ENCODE measurements at regions not wholly inside any gene's neighbourhood (a gene's known extent, or its start where the extent isn't known, plus 50 kb on each side); places are given as distances from the start of the nearest gene placed in this dataset.

DNA sequence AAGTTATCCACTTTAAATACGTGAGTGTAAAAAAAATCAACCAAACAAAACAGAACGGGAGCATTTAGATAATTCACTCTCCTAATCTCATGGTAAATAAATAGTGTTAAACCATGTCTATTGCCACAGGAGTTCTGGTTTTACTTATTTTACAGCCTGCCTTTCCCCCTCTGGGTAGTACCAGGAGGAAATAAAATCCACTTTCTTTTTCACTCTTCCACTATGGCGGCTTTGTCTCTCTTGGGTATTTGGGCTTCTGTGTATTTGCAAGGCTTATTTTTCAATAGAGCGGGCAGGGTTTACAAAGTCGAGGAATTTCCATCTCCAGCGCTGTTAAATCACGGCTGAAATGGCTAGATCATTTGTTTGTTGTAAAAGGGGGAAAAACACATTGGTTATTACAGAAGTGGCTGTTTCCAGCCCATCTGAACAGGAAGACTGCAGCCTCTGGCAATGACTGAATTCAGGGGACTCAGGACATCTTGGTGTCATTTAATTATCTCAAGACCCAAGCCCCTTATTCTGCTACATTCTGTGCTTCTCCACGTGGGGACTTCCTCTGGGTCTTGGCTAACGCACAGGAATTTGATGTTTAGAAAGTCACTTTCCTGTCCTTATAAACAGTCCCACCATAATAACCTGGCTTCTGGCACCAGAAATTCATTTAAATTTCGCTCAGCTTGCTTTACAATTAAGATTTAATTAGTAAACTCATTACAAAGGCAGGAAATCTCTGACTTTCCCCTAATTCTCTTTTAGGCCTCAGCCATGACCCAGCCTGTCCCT lies 323.9 kb downstream of the GATA3 start:
- no peak for TF ChIP-seq POLR2A (IDR thresholded peaks at IDR 0.05; ENCODE audit: low read depth, low read length)
- no peak for TF ChIP-seq POLR2AphosphoS5 (IDR thresholded peaks at IDR 0.05; ENCODE audit: low read depth, low read length)
- TF ChIP-seq TAF1 (IDR thresholded peaks at IDR 0.05; ENCODE audit: borderline replicate concordance, low read depth, low read length), result no peak
